Ramos (cell line): ENCODE measurements at regions not wholly inside any gene's neighbourhood (a gene's known extent, or its start where the extent isn't known, plus 50 kb on each side); places are given as distances from the start of the nearest gene placed in this dataset.
"Not testable (repeated sequence)": the region's sequence is repeated elsewhere in the genome, so short reads cannot be mapped to it uniquely, and the experiment has no call there.

Experiments used
- in situ Hi-C: fragments of 300-500 bp; cut with MboI; formaldehyde crosslinking; loops from one replicate; pipeline ENCODE4 v1.14.3; 2022; ENCODE audit warnings: low sequenced_read_pairs; ENCODE audit not compliant: unreplicated experiment

- in situ Hi-C loops: no loop called here
Measured at GRCh38 chr9:18061856-18062255, 412.1 kb upstream of the ADAMTSL1 start.

GRCh38 chr9:18063856-18064390 lies 410.0 kb upstream of the ADAMTSL1 start:
- in situ Hi-C loops: no loop called here

- in situ Hi-C loops: not testable (repeated sequence)
Measured at GRCh38 chr9:18066608-18067007, 407.3 kb upstream of the ADAMTSL1 start.

- in situ Hi-C loops: no loop called here
Measured at GRCh38 chr9:18067548-18068120, 406.3 kb upstream of the ADAMTSL1 start.

GRCh38 chr9:18068900-18069299 lies 405.1 kb upstream of the ADAMTSL1 start:
- in situ Hi-C loops: no loop called here

GRCh38 chr9:18071651-18072060 lies 402.3 kb upstream of the ADAMTSL1 start:
- in situ Hi-C loops: no loop called here

- in situ Hi-C loops: no loop called here
Measured at GRCh38 chr9:18073002-18073401, 401.0 kb upstream of the ADAMTSL1 start.

- in situ Hi-C loops: no loop called here
Measured at GRCh38 chr9:18074041-18074440, 399.9 kb upstream of the ADAMTSL1 start.

GRCh38 chr9:18075253-18075952 lies 398.6 kb upstream of the ADAMTSL1 start:
- in situ Hi-C loops: no loop called here

GRCh38 chr9:18077941-18078678 lies 395.8 kb upstream of the ADAMTSL1 start:
- in situ Hi-C loops: no loop called here

- in situ Hi-C loops: no loop called here
Measured at GRCh38 chr9:18092138-18092537, 381.8 kb upstream of the ADAMTSL1 start.

- in situ Hi-C loops: no loop called here
Measured at GRCh38 chr9:18106006-18106560, 367.9 kb upstream of the ADAMTSL1 start.

GRCh38 chr9:18109675-18110074 lies 364.3 kb upstream of the ADAMTSL1 start:
- in situ Hi-C loops: no loop called here

GRCh38 chr9:18111146-18111545 lies 362.8 kb upstream of the ADAMTSL1 start:
- in situ Hi-C loops: no loop called here

- in situ Hi-C loops: no loop called here
Measured at GRCh38 chr9:18114559-18115475, 359.1 kb upstream of the ADAMTSL1 start.

- in situ Hi-C loops: no loop called here
Measured at GRCh38 chr9:18118268-18118667, 355.7 kb upstream of the ADAMTSL1 start.

- in situ Hi-C loops: no loop called here
Measured at GRCh38 chr9:18122171-18122570, 351.8 kb upstream of the ADAMTSL1 start.

GRCh38 chr9:18124760-18125159 lies 349.2 kb upstream of the ADAMTSL1 start:
- in situ Hi-C loops: no loop called here

GRCh38 chr9:18126831-18127498 lies 347.0 kb upstream of the ADAMTSL1 start:
- in situ Hi-C loops: no loop called here
